ENCODE measurements at regions not wholly inside any gene's neighbourhood (a gene's known extent, or its start where the extent isn't known, plus 50 kb on each side); places are given as distances from the start of the nearest gene placed in this dataset.
"Not testable (repeated sequence)": the region's sequence is repeated elsewhere in the genome, so short reads cannot be mapped to it uniquely, and the experiment has no call there.

GRCh38 chr9:31334837-31335528 lies 1049.5 kb upstream of the ACO1 start:
- DNase-seq = no peak

GRCh38 chr9:31335529-31336234 lies 1048.8 kb upstream of the ACO1 start:
- DNase-seq = no peak

- DNase-seq = no peak
These were observed 1048.1 kb upstream of the ACO1 start for GRCh38 chr9:31336386-31336785.

- DNase-seq = no peak
These were observed 1047.6 kb upstream of the ACO1 start for GRCh38 chr9:31336841-31337240.

- DNase-seq = peak in 1 of 2 experiments; percentile 23
These were observed 1037.3 kb upstream of the ACO1 start for GRCh38 chr9:31347082-31347617.

GRCh38 chr9:31355159-31355882 lies 1029.1 kb upstream of the ACO1 start:
- no peak for DNase-seq

GRCh38 chr9:31355965-31356364 lies 1028.5 kb upstream of the ACO1 start:
- DNase-seq = no peak

GRCh38 chr9:31359071-31359470 lies 1025.4 kb upstream of the ACO1 start:
- DNase-seq = no peak

- no peak for DNase-seq
These were observed 1020.3 kb upstream of the ACO1 start for GRCh38 chr9:31364171-31364570.

- no peak for DNase-seq
These were observed 1011.5 kb upstream of the ACO1 start for GRCh38 chr9:31372799-31373587.

- no peak for DNase-seq
These were observed 1007.1 kb upstream of the ACO1 start for GRCh38 chr9:31377358-31377757.

GRCh38 chr9:31388660-31389059 lies 995.8 kb upstream of the ACO1 start:
- DNase-seq = no peak

- no peak for DNase-seq
These were observed 995.4 kb upstream of the ACO1 start for GRCh38 chr9:31389075-31389474.

- DNase-seq = no peak
These were observed 993.9 kb upstream of the ACO1 start for GRCh38 chr9:31390403-31391025.

GRCh38 chr9:31393240-31393639 lies 991.2 kb upstream of the ACO1 start:
- DNase-seq = no peak

GRCh38 chr9:31394015-31394473 lies 990.4 kb upstream of the ACO1 start:
- DNase-seq = no peak

- DNase-seq = no peak
These were observed 972.4 kb upstream of the ACO1 start for GRCh38 chr9:31412081-31412480.

GRCh38 chr9:31415164-31415563 lies 969.3 kb upstream of the ACO1 start:
- no peak for DNase-seq

GRCh38 chr9:31418419-31418818 lies 966.0 kb upstream of the ACO1 start:
- no peak for DNase-seq

GRCh38 chr9:31443630-31444457 lies 940.6 kb upstream of the ACO1 start:
- not testable (repeated sequence) for DNase-seq

- no peak for DNase-seq
These were observed 939.1 kb upstream of the ACO1 start for GRCh38 chr9:31445357-31445756.

All from SW 1271 (cell line).